Erythroblast (primary cell): ENCODE measurements at regions not wholly inside any gene's neighbourhood (a gene's known extent, or its start where the extent isn't known, plus 50 kb on each side); places are given as distances from the start of the nearest gene placed in this dataset.

ENCODE experiments used
- DNase-seq, 2 experiments: peaks; one replicate each; lab custom pipeline; 2025; lab: John Stamatoyannopoulos, UW
- GATA1 ChIP-seq: IDR thresholded peaks from 2 replicates; pipeline ENCODE4 v1.6.1; 2011; ENCODE audit warnings: low read depth, mild to moderate bottlenecking, control low read depth, low read length, moderate library complexity
- POLR2A ChIP-seq: IDR thresholded peaks from 2 replicates; pipeline ENCODE4 v1.6.1; 2011; ENCODE audit warnings: mild to moderate bottlenecking, low read length

- TF ChIP-seq POLR2A: no peak
- TF ChIP-seq GATA1: no peak
- DNase-seq: no peak
Measured at GRCh38 chr15:25960273-25960672, 97.1 kb upstream of the ATP10A start.

- DNase-seq: no peak
- TF ChIP-seq GATA1 (no peak), POLR2A (no peak)
Measured at GRCh38 chr15:25959100-25959499, 96.0 kb upstream of the ATP10A start.

- TF ChIP-seq GATA1: no peak
- no peak for DNase-seq
Measured at GRCh38 chr15:25955628-25956027, 92.5 kb upstream of the ATP10A start.

GRCh38 chr15:25954398-25954797, 91.3 kb upstream of the ATP10A start:
- DNase-seq: no peak
- TF ChIP-seq POLR2A (no peak), GATA1 (no peak)

GRCh38 chr15:25950014-25950413, 86.9 kb upstream of the ATP10A start:
- DNase-seq: no peak
- no peak for TF ChIP-seq GATA1
- no peak for TF ChIP-seq POLR2A

- no peak for DNase-seq
- TF ChIP-seq GATA1 (no peak), POLR2A (no peak)
Measured at GRCh38 chr15:25947323-25948314, 84.5 kb upstream of the ATP10A start.

GRCh38 chr15:25946241-25946805, 83.2 kb upstream of the ATP10A start:
- DNase-seq: no peak
- TF ChIP-seq GATA1: no peak
- no peak for TF ChIP-seq POLR2A

- DNase-seq: no peak
- no peak for TF ChIP-seq POLR2A
- no peak for TF ChIP-seq GATA1
Measured at GRCh38 chr15:25944386-25944785, 81.3 kb upstream of the ATP10A start.

GRCh38 chr15:25943831-25944230, 80.7 kb upstream of the ATP10A start:
- TF ChIP-seq POLR2A (no peak), GATA1 (no peak)
- no peak for DNase-seq

GRCh38 chr15:25939122-25939521, 76.0 kb upstream of the ATP10A start:
- DNase-seq: no peak

GRCh38 chr15:25937796-25938195, 74.7 kb upstream of the ATP10A start:
- TF ChIP-seq GATA1: no peak
- TF ChIP-seq POLR2A: no peak
- no peak for DNase-seq

More at GRCh38 chr15:25939122-25939521, 76.0 kb upstream of the ATP10A start:
- TF ChIP-seq POLR2A (no peak), GATA1 (no peak)

GRCh38 chr15:25936004-25936403, 72.9 kb upstream of the ATP10A start:
- no peak for DNase-seq
- TF ChIP-seq POLR2A (no peak), GATA1 (no peak)

- no peak for TF ChIP-seq GATA1
- no peak for TF ChIP-seq POLR2A
- DNase-seq: peak; percentile 4 to 5
Measured at GRCh38 chr15:25933456-25934158, 70.5 kb upstream of the ATP10A start.

- DNase-seq: no peak
- TF ChIP-seq POLR2A (no peak), GATA1 (no peak)
Measured at GRCh38 chr15:25932696-25933095, 69.6 kb upstream of the ATP10A start.
